SK-N-SH treated with all-trans-retinoic acid at 6 μM for 48 hours (cell line): ENCODE measurements at regions not wholly inside any gene's neighbourhood (a gene's known extent, or its start where the extent isn't known, plus 50 kb on each side); places are given as distances from the start of the nearest gene placed in this dataset.
"Not testable (repeated sequence)": the region's sequence is repeated elsewhere in the genome, so short reads cannot be mapped to it uniquely, and the experiment has no call there.

Experiments
- CREB5 ChIP-seq: fragments of 250-450 bp; sonication (Bioruptor Pico); IDR thresholded peaks from 2 replicates; pipeline ENCODE4 v1.5.1; 2020; ENCODE audit warnings: low read depth, mild to moderate bottlenecking, moderate library complexity
- ISL1 ChIP-seq: fragments of 250-450 bp; sonication (Bioruptor Pico); IDR thresholded peaks from 2 replicates; pipeline ENCODE4 v2.1.2; 2022; ENCODE audit warnings: mild to moderate bottlenecking, moderate library complexity
- OSR1 ChIP-seq: fragments of 250-450 bp; sonication (Bioruptor Pico); IDR thresholded peaks from 2 replicates; pipeline ENCODE4 v1.8.0; 2022; ENCODE audit warnings: moderate library complexity, mild to moderate bottlenecking, inconsistent platforms
- PATZ1 ChIP-seq: fragments of 250-450 bp; sonication (Bioruptor Pico); IDR thresholded peaks from 2 replicates; pipeline ENCODE4 v1.8.0; 2020; ENCODE audit warnings: mild to moderate bottlenecking, moderate library complexity, borderline replicate concordance
- ZFP30 ChIP-seq: fragments of 450-650 bp; formaldehyde crosslinking; IDR thresholded peaks from 2 replicates; pipeline ENCODE4 v1.5.0; 2022; ENCODE audit warnings: mild to moderate bottlenecking, moderate library complexity

- not testable (repeated sequence) for TF ChIP-seq ISL1 (CRISPR knock-in tag); PATZ1; CREB5; ZFP30 (CRISPR knock-in tag); OSR1 (CRISPR knock-in tag)
Observed at GRCh38 chr1:242900558-242900957, 354.5 kb downstream of the CEP170 start.
